ENCODE measurements at regions not wholly inside any gene's neighbourhood (a gene's known extent, or its start where the extent isn't known, plus 50 kb on each side); places are given as distances from the start of the nearest gene placed in this dataset.

DNA sequence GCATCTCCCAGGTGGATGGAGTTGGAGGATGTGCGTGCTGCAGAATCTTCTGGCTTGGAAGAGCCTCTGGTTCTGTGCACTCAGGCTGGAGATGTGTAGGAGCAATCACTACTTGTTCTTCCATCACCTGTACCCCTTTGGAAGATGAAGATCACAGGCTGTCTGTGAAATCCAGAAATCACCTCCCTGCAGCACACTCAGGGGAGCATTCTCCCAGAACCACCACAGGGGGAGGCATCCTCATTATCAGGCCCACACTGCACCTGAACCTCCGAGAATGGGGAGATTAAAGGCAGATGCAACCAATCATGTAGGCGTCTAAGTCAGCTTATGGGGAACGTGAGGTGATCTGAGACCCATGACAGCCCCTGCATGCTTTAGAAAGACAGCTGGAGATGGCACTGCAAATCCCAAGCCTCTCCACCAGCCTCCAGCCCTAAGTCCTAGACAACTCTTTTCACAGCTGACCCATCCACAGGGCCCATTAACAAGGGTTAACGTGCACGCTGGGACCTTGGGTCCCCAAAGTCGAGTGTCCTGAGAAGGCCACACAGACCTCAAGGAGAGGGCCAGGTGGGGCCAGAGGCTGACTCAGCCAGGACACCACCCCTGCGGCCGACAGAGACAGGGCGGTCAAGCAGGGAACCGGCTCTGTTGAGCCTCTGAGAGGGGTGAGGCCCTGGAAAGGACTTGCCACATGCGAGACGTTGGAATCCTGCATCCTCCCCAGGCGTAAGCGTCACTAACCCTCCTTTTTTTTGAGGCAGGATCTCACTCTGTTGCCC, 314.9 kb downstream of the EIPR1 start:
- DNase-seq (ENCODE audit: low read depth, low spot score), result no peak

DNA sequence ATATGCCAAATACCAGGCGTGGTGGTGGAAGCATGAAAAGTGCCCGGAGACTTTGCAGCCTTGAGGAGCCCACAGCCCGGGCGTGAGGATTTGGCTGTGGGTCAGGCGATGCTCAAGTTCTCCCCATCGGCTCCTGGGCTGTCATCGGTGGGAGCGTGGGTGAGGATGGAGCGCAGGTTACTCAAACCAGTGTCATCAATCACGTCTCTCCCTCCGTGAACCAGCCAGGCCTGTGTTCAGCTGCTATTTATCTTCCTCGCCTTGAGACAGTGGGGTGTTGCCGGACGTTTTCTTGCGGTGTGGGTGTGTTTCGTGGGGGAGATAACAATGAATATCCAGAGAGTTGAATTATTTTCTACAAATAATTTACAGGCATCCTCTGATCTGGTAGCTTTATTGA, 317.6 kb downstream of the EIPR1 start:
- no peak for DNase-seq (ENCODE audit: low read depth, low spot score)

DNA sequence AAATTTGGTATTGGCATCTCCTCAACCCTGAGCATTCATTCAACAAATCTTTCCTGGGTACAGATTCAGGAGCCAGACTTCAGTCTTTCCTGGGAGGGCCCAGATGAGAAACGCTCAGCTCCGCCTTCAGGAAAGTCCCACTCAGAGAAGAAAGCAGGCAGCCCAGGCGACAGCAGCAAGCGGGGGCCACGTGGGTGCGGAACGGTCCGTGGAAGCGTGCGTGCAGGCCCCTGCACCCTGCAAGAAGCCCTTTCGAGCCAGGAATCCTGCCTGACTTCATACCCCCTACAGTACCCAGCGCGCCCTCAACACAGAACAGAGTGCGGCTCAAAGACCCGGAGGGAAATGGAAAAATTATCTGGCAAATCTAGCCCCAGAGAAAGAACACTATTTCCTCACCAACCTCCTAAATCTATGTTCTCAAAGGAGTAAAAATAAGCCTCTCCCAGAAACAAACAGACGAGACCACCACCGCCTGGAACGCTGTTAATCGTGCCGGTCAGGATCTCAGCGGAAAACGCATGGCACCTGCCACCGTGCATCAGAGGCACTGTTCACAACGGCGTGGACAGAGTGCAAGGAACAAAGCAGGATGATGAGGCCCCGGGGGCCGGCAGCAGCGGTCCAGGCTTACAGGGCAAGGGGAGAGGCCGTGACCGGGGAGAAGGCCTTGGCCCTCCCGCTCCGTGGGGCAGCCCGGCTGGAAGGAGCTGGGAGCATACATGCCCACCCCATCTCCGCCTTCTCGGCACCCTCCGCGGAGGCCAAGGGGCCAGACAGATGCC, 318.3 kb downstream of the EIPR1 start:
- DNase-seq (ENCODE audit: low read depth, low spot score), result no peak

DNA sequence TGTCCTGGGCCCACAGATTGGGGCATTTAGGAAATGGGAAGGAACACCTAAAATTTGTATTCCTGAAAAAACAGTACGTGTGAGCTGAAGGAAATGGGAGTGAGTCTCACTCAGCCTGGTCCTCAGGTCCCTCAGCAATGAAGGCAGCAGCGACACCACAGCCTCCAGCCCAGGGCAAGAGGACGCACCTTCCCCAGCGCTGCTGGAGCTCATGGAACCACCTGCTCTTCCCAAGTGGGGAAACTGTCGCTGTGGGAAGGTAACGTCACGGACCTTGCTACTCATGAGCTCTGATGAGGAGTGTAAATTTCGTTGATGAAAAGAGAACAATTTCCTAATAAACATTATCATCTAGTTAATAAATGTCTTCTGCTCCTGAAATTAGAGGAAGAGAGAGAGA, 323.6 kb downstream of the EIPR1 start:
- DNase-seq (ENCODE audit: low read depth, low spot score), result no peak

DNA sequence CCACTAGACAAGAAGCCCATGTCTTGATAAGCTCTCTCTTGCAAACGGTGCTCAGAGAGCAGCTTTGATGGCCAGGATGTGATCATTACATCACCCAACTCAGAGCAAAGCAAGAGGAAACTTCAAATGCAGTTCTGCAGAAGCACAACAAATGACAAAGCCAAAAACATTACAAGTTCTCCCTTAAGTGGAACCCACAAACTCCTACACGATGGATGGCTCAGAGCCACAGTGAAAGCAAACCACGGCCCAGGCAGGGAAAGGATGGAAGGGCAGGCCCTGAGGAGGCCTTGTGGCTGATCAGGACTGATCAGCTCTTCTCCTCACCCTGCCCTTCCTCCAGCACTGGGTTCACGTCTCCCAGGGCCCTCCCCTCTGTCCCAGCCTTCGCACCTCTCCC, 326.4 kb downstream of the EIPR1 start:
- no peak for DNase-seq (ENCODE audit: low read depth, low spot score)

DNA sequence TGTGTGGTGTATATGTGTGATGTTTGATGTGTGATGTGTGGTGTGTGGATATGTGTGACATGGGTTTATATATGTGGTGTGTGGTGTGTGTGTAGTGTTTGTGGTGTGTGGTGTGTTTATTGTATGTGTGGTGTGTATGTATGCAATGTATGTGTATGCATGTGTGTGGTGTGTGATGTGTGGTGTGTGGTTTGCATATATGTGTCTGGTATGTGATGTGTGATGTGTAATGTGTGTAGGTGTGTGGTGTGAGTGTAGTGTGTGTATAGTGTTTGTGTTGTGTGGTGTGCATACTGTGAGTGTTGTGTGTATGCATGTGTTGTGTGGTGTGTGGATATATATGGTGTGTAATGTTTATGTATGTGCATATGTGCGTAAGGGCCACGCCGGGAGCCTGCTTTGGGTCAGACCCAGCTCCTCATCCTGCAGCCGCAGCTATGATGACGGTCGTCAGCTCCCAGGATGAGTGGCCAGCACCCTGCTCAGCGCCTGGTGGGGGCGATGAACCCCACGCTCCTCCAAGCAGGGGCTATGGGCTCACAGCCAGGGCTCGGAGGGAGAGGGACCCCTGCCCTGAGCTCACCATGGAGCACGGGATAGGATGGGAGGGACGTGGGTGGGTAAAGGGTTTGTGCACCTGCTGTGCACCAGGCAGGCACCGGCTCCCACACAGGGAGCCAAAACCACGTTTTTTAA, 331.3 kb downstream of the EIPR1 start:
- no peak for DNase-seq (ENCODE audit: low read depth, low spot score)

DNA sequence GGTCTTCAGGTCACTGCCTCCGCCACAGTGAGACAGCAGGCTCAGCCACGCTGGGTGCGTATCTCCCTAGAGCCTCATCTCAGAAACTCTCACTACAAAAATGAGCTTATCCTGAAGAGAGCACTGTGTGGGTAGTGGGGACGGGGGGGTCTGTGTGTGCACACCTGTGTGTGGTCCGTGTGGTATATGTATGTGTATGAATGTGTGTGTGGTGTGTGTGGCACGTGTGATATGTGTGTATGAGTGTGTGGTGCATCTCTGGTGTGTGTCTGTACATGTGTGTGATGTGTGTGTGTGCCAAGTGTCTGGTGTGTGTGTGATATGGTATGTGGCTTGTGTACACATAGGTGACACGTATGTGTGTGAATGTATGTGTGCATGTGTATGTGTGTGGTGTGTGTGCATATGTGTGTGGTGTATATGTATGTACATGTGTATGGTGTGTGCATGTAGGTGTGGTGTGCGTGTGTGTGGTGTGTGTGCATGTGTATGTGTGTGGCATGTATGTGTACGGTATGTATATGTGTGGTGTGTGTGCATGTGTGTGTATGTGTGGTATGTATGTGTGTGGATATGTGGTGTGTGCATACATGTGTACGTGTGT, 332.2 kb downstream of the EIPR1 start:
- no peak for DNase-seq (ENCODE audit: low read depth, low spot score)

DNA sequence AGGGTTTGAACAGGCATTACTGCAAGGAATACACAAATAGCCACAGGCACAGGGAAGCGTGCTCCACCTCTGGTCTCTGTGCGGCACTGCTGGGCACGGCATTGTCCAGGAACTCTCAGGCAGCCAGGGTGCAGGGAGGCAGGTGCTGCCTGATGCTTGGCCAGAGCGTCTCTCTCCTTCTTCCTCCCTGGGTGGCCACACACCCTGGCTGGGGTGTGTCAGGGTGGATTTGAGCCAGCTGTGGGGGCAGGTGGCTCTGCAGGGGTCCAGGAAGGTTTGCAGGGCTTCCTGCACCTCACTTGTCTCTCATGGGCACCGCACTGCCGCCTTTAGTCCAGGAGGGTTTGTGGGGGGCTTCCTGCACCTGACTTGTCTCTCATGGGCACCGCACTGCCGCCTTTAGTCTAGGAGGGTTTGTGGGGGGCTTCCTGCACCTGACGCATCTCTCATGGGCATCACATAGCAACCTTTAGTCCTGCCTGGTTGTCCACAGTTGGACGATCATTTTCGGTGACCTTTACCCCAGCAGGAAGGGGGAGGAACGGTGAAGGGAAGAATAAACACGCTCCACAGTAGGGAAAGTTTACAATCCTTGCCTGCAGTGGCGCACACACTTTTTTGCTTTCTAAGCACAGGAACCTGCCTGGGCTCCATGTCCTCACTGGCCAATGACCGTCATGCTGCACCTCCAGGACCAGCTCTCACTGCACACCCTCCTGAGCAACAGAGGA, 332.9 kb downstream of the EIPR1 start:
- no peak for DNase-seq (ENCODE audit: low read depth, low spot score)

DNA sequence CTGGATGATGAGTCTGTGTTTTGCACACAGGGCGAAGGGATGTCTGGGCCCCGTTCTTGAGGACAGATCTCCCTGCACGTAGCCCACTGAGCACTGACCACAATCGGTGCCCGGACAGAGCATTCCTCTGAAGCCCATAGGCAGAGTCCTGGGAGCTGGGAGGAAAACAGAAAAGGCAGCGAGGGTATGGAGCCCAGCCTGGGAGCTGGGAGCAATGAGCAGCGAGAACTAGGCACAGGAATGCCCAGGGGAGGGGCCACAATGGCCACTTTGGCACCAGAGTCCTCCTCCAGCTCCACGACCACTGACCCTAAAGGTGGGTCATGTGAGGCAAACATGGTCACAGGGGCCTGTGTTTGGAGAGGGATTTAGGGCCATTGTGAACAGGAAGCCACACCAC, 333.9 kb downstream of the EIPR1 start:
- DNase-seq (ENCODE audit: low read depth, low spot score), result no peak

DNA sequence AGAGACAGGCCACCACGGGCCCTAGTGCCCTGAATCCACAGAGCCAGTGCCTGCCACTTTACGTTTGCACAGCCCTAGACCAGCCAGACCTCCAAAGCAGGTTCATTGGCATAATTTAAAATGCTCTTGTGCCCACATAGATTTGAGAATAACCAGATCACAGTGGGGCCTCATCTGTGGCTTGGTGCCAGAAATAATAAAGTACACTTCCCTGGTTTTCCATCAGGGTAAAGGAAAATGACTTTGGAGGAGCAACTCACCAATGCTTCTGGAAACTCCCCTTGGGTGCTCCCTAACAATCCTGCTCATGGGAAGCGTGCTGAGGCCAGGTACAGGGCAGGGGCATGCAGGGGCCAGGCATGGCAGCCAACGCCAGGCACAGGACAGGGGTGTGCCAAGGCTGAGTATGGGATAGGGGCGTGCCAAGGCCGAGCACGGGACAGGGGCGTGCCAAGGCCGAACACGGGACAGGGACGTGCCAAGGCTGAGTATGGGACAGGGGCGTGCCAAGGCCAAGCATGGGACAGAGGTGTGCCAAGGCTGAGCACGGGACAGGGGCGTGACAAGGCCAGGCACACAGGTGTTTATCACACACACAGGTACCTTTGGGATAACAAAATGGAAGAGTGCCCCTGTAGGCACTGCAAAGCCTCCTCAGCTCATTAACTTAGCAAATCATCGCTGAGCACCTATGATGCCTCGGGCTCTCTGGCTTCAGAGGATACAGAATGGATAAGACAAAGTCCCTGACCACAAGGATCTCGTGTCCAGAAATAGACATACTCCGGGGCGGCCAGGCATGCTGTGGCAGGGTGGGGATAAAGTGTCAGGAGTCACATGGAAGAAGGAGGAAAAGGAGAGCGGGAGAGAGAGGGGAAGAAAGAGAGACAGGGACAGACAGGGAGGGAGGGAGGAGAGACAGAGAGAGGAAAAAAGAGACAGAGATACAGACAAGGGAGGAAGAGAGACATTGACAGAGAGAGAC, 334.7 kb downstream of the EIPR1 start:
- no peak for DNase-seq (ENCODE audit: low read depth, low spot score)

DNA sequence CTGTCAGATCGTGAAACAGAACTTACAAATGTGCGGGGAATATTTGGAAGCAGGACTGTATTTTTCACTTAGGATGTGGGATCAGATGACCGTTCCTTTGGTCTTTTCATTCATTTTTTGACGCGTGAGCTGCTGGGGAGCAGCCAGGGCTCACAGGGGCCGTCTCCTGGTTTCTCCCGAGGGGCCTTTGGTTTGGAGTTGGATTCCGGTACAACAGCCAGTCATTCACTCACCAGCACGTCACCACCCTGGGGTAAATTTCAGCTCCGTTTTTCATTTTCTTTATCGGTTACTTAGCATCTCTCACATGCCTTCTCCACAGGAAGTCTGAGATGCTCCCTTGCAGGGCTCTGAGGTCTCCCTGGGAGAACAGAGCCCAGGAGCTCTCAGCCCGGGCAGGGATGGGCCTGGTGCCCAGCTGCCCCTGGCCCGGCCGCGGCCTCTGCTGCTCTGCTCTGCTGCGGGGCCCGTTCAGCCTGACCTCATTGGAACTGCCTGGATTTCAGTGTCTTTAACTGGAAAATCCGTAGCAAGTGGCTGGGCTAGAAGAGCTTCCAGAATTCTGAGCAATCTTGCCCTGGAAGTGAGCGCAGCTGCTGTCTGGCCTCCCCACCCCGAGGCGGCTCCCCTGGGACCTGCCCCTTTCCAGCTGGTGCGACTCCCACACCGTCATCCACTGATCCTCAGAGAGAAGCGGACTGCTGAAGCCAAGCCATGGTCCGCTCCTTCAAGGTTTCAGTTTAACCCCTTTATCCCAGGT, 335.6 kb downstream of the EIPR1 start:
- no peak for DNase-seq (ENCODE audit: low read depth, low spot score)

DNA sequence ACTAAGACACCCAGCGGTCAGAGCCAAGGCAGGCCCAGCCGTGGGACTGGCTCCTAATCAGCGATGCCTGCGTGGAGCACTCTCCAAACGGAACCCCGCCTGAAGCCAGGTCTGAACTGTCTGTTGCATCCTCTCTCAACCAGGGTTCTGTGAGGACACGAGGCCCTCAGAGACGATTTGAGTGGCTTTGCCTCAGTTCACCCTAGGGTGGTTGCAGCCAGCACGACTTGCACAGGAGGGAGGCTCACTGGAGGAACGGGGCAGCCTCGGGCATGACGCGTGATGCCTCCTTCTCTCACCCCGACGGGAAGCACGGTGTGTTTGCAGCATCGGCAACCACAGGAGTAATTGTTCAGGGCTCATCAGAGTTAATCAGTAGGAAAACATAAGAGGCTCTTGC, 336.4 kb downstream of the EIPR1 start:
- DNase-seq (ENCODE audit: low read depth, low spot score), result no peak

DNA sequence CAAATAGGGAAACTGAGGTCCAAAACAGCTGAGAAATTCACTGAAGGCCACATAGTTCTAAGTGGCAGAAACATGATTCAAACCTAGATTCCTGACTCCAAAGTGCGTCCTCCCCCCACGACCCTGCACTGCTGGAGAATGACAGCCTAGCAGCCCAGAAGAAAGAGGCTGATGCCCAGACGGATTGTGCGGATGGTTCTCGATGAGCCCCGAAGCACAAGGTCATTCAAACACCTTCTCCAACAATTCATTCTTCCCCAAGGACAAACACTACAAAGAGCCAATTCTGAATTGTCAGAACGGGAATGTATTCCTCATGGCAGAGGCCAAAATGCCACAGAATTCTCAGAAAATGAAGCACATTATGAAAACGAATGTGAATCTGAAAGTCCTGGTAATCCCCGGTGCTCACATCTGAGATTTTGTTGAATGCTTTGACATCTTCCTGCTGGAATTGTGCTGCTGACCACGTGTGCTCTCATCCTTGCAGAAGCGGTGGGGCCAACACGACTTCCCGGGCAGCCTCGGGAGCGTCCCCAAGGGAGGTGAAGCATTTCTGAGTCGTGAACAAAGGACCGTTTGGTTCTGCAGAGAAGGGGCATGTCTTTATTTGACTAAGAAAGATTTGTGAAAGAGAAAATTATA, 337.0 kb downstream of the EIPR1 start:
- DNase-seq (ENCODE audit: low read depth, low spot score), result no peak

DNA sequence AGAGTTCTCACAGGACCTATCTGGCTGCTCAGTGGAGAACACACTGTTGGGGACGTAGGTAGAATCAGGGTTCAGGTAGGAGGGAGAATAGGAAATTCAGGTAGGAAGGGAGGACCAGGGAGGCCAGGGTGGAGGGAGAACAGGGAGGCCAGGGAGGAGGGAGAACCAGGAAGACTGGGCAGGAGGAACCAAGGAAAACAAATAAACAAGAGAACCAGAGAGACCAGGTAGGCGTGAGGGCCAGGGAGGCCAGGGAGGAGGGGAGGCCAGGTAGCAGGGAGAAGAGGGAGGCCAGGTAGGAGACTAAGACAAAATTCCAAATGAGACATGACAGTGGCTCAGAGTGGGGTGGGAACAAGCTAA, 337.6 kb downstream of the EIPR1 start:
- no peak for DNase-seq (ENCODE audit: low read depth, low spot score)

DNA sequence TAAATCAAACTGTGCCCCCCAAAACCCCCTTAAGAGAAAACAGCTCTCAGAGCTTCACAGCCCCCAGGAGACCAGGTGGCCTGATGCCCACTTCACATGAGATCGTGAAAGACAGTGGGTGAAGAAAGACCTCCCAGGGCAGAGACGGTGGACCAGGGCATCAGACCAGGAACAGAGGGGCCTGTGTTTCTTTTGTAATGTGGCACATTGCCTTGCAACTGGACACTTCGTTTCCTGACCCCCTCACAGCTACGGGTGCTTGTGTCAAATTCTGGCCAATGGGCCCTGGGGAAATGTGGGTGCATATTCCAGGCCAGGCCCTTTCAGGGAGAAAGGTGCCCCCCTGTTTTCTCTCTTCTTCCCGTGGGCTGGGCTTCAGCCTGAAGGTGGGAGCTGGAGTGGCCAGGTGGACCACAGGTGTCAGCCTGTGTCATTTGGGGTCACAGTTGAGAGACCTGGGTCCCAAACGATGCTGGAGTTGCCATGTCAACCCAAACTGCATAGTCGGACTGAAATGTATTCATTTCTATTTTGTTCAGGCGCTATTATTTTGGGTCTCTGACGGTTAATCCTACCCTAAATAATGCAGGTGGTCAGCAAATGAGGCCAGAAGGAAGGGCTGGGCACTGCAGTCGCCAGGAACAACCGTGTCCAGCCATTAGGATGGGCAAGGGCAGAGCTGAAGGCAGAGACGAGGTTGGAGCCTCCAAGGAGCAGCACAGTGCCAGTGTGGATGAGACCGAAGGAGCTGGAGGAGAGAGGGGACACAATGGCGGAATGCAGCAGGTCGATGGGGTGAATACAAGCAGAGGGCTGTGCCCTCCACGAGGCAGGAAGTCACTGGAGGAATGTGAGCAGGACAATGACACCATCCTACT, 338.2 kb downstream of the EIPR1 start:
- no peak for DNase-seq (ENCODE audit: low read depth, low spot score)

DNA sequence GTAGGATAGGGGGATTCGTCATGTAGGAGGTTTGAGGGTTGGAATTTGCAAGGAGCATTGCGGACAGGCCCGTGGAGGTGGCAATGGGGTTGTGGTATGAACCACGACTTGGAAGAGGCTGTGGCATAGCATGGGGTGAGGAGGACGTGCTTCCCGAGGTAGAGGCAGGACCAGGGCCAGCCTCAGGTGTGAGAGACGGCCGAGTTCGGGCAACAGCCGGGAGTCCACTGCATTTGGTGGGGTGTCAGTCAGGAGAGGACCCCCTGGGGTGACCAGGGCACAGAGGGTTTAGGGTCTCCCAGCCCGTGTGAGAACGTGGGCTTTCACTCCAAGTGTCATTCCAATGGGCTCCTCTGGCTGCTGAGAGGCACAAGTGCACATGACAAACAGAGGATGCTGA, 339.0 kb downstream of the EIPR1 start:
- DNase-seq (ENCODE audit: low read depth, low spot score), result no peak

DNA sequence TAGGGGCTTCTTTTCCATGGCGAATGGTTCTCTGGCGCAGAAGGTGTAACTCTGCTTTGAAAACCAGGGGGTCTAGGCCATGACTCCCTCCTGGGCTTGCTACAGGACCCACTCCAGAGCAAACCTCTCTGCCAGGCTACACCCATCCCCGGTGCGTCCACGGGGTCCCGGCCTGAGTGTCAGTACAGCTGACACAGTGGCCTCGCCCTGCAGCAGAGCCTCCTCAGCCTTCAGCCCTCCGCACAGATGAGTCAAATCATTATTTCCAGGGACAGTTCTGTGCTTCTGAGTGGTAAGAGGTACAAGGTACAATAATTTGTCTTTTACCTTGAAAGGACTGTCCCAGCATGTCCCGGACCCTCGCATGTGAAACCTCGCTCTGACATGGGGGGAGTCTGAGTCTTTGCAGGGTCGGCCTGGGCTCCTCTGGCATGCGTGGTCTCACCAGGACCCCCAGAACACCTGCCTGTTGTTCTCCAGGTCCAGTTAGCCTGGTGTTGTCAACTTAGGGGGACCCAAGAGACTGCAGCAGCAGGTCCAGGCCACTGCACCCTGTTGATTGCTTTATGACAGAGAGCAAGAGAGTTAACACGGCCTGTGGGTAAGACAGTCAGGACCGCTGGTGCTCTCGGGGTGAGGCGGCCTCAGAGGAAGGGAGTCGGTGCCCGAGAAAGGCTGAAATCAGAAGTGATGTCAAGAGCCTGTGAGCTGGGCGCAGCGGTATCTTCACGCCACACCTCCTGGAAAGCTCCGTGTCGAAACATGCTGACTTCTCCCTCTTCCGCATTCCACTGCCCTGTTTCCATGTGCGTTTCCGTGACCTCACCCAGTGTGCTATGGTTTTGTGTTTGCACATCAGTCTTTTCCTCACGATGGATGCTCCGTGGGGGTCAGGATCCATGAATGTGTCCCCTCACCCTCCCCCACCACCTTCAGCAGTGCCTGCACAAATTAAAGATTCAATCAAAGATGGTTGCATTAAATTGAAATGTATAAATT, 340.1 kb downstream of the EIPR1 start:
- DNase-seq (ENCODE audit: low read depth, low spot score), result no peak

Measured in iPS DF 19.7 (cell line).